HepG2 (cell line): ENCODE measurements at regions not wholly inside any gene's neighbourhood (a gene's known extent, or its start where the extent isn't known, plus 50 kb on each side); places are given as distances from the start of the nearest gene placed in this dataset.

Experiments used
- KDM6A ChIP-seq: IDR thresholded peaks from 2 replicates; pipeline ENCODE4 v1.6.1; 2016; ENCODE audit warnings: low read depth
- PATZ1 ChIP-seq: sonication (generic); formaldehyde crosslinking; IDR thresholded peaks from 2 replicates; pipeline ENCODE4 v1.4.0; 2020; ENCODE audit warnings: missing genetic modification reagents
- PAXIP1 ChIP-seq: sonication (generic); formaldehyde crosslinking; conservative IDR thresholded peaks from 2 replicates; pipeline ENCODE4 v1.4.0; 2020; ENCODE audit warnings: mild to moderate bottlenecking, missing genetic modification reagents, moderate library complexity
- SAP130 ChIP-seq: IDR thresholded peaks from 2 replicates; pipeline ENCODE4 v1.6.1; 2016; ENCODE audit warnings: low read depth
- ZNF331 ChIP-seq: sonication (generic); formaldehyde crosslinking; IDR thresholded peaks from 2 replicates; pipeline ENCODE4 v1.4.0; 2020; ENCODE audit warnings: missing genetic modification reagents
- TF ChIP-seq, protein P1 (sequence below): sonication (generic); formaldehyde crosslinking; IDR thresholded peaks from 2 replicates; pipeline ENCODE4 v1.5.1; 2020; ENCODE audit warnings: mild to moderate bottlenecking, missing genetic modification reagents, borderline replicate concordance

DNA sequence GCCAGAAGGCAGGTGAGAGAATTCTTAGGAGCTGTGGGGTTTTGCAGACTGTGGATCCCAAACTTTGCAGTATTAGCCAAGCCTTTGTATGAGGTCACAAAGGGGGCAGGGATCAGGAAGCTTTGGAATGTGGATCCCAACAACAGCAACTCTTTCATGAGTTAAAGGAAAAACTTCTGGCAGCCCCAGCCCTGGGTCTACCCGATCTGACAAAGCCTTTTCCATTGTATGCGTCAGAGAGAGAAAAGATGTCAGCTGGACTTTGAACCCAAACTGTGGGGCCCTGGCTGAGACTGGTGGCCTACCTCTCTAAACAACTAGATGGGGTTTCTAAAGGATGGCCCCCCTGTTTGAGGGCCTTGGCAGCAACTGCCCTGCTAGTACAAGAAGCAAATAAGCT lies 101.8 kb upstream of the OSBPL11 start (continued):
- TF ChIP-seq, protein P1, sequence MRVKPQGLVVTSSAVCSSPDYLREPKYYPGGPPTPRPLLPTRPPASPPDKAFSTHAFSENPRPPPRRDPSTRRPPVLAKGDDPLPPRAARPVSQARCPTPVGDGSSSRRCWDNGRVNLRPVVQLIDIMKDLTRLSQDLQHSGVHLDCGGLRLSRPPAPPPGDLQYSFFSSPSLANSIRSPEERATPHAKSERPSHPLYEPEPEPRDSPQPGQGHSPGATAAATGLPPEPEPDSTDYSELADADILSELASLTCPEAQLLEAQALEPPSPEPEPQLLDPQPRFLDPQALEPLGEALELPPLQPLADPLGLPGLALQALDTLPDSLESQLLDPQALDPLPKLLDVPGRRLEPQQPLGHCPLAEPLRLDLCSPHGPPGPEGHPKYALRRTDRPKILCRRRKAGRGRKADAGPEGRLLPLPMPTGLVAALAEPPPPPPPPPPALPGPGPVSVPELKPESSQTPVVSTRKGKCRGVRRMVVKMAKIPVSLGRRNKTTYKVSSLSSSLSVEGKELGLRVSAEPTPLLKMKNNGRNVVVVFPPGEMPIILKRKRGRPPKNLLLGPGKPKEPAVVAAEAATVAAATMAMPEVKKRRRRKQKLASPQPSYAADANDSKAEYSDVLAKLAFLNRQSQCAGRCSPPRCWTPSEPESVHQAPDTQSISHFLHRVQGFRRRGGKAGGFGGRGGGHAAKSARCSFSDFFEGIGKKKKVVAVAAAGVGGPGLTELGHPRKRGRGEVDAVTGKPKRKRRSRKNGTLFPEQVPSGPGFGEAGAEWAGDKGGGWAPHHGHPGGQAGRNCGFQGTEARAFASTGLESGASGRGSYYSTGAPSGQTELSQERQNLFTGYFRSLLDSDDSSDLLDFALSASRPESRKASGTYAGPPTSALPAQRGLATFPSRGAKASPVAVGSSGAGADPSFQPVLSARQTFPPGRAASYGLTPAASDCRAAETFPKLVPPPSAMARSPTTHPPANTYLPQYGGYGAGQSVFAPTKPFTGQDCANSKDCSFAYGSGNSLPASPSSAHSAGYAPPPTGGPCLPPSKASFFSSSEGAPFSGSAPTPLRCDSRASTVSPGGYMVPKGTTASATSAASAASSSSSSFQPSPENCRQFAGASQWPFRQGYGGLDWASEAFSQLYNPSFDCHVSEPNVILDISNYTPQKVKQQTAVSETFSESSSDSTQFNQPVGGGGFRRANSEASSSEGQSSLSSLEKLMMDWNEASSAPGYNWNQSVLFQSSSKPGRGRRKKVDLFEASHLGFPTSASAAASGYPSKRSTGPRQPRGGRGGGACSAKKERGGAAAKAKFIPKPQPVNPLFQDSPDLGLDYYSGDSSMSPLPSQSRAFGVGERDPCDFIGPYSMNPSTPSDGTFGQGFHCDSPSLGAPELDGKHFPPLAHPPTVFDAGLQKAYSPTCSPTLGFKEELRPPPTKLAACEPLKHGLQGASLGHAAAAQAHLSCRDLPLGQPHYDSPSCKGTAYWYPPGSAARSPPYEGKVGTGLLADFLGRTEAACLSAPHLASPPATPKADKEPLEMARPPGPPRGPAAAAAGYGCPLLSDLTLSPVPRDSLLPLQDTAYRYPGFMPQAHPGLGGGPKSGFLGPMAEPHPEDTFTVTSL = 0 out of 2 replicates have a peak, but pooled peaks have one; percentile 41
- TF ChIP-seq SAP130 (CRISPR knock-in tag) (0 out of 2 replicates have a peak, but pooled peaks have one; percentile 37), PAXIP1 (peak; percentile 65), KDM6A (CRISPR knock-in tag) (peak; percentile 32; the same call in 1 of the 2 replicates), ZNF331 (CRISPR knock-in tag) (0 out of 2 replicates have a peak, but pooled peaks have one; percentile 9), PATZ1 (CRISPR knock-in tag) (0 out of 2 replicates have a peak, but pooled peaks have one; percentile 27)
